Smooth muscle cell (in vitro differentiated cells): ENCODE measurements at regions not wholly inside any gene's neighbourhood (a gene's known extent, or its start where the extent isn't known, plus 50 kb on each side); places are given as distances from the start of the nearest gene placed in this dataset.

Experiments used
- DNase-seq: peaks from one replicate; lab custom pipeline; 2025; ENCODE audit not compliant: unreplicated experiment; lab: John Stamatoyannopoulos, UW
- H2AFZ ChIP-seq: fragments of 200-600 bp; sonication (generic); 2 replicates; pipeline ENCODE4 v1.6.0; 2016; ENCODE audit warnings: antibody characterized with exemption, low read depth, mild to moderate bottlenecking
- H3F3A ChIP-seq: fragments of 200-600 bp; sonication (generic); 2 replicates; pipeline ENCODE4 v1.6.0; 2017; ENCODE audit warnings: antibody characterized with exemption, low read depth
- H3K27ac ChIP-seq: fragments of 200-600 bp; sonication (generic); 2 replicates; pipeline ENCODE4 v1.5.1; 2016; ENCODE audit warnings: low read depth, mild to moderate bottlenecking
- H3K27me3 ChIP-seq: fragments of 200-600 bp; sonication (generic); 2 replicates; pipeline ENCODE4 v1.6.1; 2016; ENCODE audit warnings: low read depth, mild to moderate bottlenecking
- H3K36me3 ChIP-seq: fragments of 200-600 bp; sonication (generic); 2 replicates; pipeline ENCODE4 v1.5.1; 2016; ENCODE audit warnings: low read depth
- H3K4me1 ChIP-seq: fragments of 200-600 bp; sonication (generic); 2 replicates; pipeline ENCODE4 v1.5.1; 2016; ENCODE audit warnings: low read depth
- H3K4me2 ChIP-seq: fragments of 200-600 bp; sonication (generic); 2 replicates; pipeline ENCODE4 v1.6.0; 2016; ENCODE audit warnings: mild to moderate bottlenecking
- H3K4me3 ChIP-seq: fragments of 200-600 bp; sonication (generic); 2 replicates; pipeline ENCODE4 v1.5.1; 2016; ENCODE audit warnings: mild to moderate bottlenecking
- H3K79me2 ChIP-seq: fragments of 200-600 bp; sonication (generic); 2 replicates; pipeline ENCODE4 v1.6.0; 2016; ENCODE audit warnings: low read depth, mild to moderate bottlenecking
- H3K9ac ChIP-seq: fragments of 200-600 bp; sonication (generic); 2 replicates; pipeline ENCODE4 v1.6.0; 2016; ENCODE audit warnings: low read depth
- H3K9me3 ChIP-seq: fragments of 200-600 bp; sonication (generic); replicated peaks from 2 replicates; pipeline ENCODE4 v1.5.1; 2016; ENCODE audit warnings: low read depth
- H4K20me1 ChIP-seq: fragments of 200-600 bp; sonication (generic); 2 replicates; pipeline ENCODE4 v1.6.0; 2016; ENCODE audit warnings: low read depth
- WGBS: methylation state at CpG from one replicate; pipeline ENCODE4 v1.1.7; 2016; ENCODE audit warnings: low lambda C conversion rate; 5-methylcytosine and 5-hydroxymethylcytosine counted together
- TF ChIP-seq, protein P1 (sequence below): fragments of 200-600 bp; sonication (generic); IDR thresholded peaks from 2 replicates; pipeline ENCODE4 v1.5.1; 2017; ENCODE audit warnings: borderline replicate concordance, mild to moderate bottlenecking, antibody characterized with exemption; ENCODE audit not compliant: insufficient read depth, poor library complexity, severe bottlenecking

GRCh38 chr11:71383461-71383860, 64.7 kb downstream of the DHCR7 start:
- no peak overlapping the region for H3K4me3 ChIP-seq
- H3K9ac ChIP-seq: no peak overlapping the region
- no peaks in the 10 kb centered on the region for H3K79me2 ChIP-seq
- no peak overlapping the region for H3K4me2 ChIP-seq
- DNase-seq: no peak
- H2AFZ ChIP-seq: no peak overlapping the region
- no peaks in the 10 kb centered on the region for H3F3A ChIP-seq
- no peaks in the 10 kb centered on the region for H4K20me1 ChIP-seq
- TF ChIP-seq, protein P1, sequence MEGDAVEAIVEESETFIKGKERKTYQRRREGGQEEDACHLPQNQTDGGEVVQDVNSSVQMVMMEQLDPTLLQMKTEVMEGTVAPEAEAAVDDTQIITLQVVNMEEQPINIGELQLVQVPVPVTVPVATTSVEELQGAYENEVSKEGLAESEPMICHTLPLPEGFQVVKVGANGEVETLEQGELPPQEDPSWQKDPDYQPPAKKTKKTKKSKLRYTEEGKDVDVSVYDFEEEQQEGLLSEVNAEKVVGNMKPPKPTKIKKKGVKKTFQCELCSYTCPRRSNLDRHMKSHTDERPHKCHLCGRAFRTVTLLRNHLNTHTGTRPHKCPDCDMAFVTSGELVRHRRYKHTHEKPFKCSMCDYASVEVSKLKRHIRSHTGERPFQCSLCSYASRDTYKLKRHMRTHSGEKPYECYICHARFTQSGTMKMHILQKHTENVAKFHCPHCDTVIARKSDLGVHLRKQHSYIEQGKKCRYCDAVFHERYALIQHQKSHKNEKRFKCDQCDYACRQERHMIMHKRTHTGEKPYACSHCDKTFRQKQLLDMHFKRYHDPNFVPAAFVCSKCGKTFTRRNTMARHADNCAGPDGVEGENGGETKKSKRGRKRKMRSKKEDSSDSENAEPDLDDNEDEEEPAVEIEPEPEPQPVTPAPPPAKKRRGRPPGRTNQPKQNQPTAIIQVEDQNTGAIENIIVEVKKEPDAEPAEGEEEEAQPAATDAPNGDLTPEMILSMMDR: no peak
- 90% methylated on average over 1 of the region's 1 CpG for WGBS
- no peaks in the 10 kb centered on the region for H3K4me1 ChIP-seq
- H3K36me3 ChIP-seq: no peaks in the 10 kb centered on the region
- no peak overlapping the region for H3K27ac ChIP-seq
- no peaks in the 10 kb centered on the region for H3K9me3 ChIP-seq
- no peaks in the 10 kb centered on the region for H3K27me3 ChIP-seq

DNA sequence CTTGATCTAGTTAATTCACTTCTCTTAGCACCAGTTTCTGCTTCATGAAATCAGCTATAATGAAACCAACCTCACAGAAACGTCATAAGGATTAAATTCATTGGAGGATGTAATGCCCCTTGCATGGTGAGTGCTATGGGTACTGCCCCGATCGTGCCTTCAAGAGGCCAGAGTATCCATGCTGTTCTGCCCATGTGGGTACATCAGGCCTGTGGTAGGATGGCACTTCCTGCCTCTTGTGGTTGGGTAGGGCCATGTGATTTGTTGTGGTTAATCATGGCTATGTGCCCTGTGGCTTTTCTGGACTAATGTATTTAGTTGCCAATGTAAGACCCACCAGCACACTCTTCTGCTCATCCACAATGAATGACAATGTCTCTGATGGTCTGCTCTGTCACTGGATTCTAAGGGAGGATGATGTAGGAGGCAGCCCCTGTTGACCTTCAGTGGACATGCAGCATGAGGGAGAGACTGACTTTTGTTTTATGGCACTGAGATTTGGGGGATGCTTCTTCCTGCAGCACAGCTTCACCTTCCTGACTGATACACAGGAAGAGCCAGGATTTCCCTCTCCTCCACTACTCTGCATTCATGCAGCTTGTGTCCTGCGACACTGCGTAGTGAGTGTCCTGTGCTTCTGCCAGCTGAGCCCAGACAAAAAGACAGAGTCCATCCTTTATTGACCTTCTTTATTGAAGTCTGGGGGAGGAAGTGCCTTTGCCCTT, 66.2 kb downstream of the DHCR7 start:
- WGBS: 87% methylated on average over 5 of the region's 5 CpGs
- DNase-seq: no peak
- Histone ChIP-seq H3K27ac (no peak overlapping the region), H3K79me2 (no peaks in the 10 kb centered on the region), H3K4me2 (no peak overlapping the region), H3K4me3 (no peak overlapping the region), H3K9ac (no peak overlapping the region), H3K27me3 (peaks cover 14% of the 10 kb centered on the region), H2AFZ (no peak overlapping the region), H3K4me1 (no peaks in the 10 kb centered on the region), H3F3A (no peaks in the 10 kb centered on the region), H4K20me1 (no peaks in the 10 kb centered on the region), H3K9me3 (no peaks in the 10 kb centered on the region), H3K36me3 (no peaks in the 10 kb centered on the region)
- TF ChIP-seq, protein P1: no peak

DNA sequence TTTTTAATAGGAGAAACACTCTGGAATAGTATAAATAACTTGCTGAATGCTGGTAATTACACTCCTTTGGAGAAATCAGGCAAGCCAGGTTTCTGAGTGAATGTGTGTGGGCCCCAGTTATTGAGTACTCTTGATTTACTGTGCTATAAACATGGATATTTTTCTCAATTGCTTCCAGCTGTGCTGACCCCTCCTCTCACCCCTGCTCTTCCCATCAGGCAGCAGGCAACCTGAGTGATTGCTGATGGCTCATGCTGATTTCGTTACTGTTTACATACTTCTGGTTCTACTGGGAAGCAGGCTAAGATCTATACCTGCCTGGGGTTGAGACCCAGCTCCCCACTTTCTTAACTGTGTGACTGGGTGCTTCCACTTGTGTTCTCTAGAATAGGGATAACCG, 68.5 kb downstream of the DHCR7 start:
- DNase-seq: no peak
- Histone ChIP-seq H3K79me2 (no peaks in the 10 kb centered on the region), H3K9me3 (no peaks in the 10 kb centered on the region), H3K27ac (no peak overlapping the region), H4K20me1 (no peaks in the 10 kb centered on the region), H3K27me3 (peaks cover 27% of the 10 kb centered on the region), H3K9ac (no peak overlapping the region), H3F3A (no peaks in the 10 kb centered on the region), H3K4me3 (no peak overlapping the region), H3K36me3 (no peaks in the 10 kb centered on the region), H3K4me1 (no peaks in the 10 kb centered on the region), H2AFZ (no peak overlapping the region), H3K4me2 (no peak overlapping the region)
- 80% methylated on average over 2 of the region's 2 CpGs for WGBS
- TF ChIP-seq, protein P1: no peak
